A172 (cell line): ENCODE measurements at regions not wholly inside any gene's neighbourhood (a gene's known extent, or its start where the extent isn't known, plus 50 kb on each side); places are given as distances from the start of the nearest gene placed in this dataset.

Experiments used
- DNase-seq: peaks from one replicate; pipeline ENCODE4 v3.0.0-alpha.2; 2015; ENCODE audit warnings: low spot score

GRCh38 chr2:18465979-18466378 lies 94.5 kb downstream of the RDH14 start:
- no peak for DNase-seq

GRCh38 chr2:18464913-18465312 lies 95.5 kb downstream of the RDH14 start:
- no peak for DNase-seq

GRCh38 chr2:18456026-18456425 lies 104.4 kb downstream of the RDH14 start:
- DNase-seq = no peak

- DNase-seq = peak; percentile 43
These were observed 105.1 kb downstream of the RDH14 start for GRCh38 chr2:18455236-18455862.

GRCh38 chr2:18454692-18455235 lies 105.7 kb downstream of the RDH14 start:
- no peak for DNase-seq

- DNase-seq = no peak
These were observed 113.7 kb downstream of the RDH14 start for GRCh38 chr2:18446715-18447114.

- no peak for DNase-seq
These were observed 114.8 kb downstream of the RDH14 start for GRCh38 chr2:18445433-18446320.

- DNase-seq = no peak
These were observed 115.6 kb downstream of the RDH14 start for GRCh38 chr2:18444806-18445205.

- no peak for DNase-seq
These were observed 118.9 kb downstream of the RDH14 start for GRCh38 chr2:18441583-18441982.

GRCh38 chr2:18440777-18441176 lies 119.7 kb downstream of the RDH14 start:
- no peak for DNase-seq

GRCh38 chr2:18440141-18440661 lies 120.3 kb downstream of the RDH14 start:
- peak; percentile 39 for DNase-seq

- DNase-seq = no peak
These were observed 120.7 kb downstream of the RDH14 start for GRCh38 chr2:18439716-18440115.

GRCh38 chr2:18437909-18438308 lies 122.5 kb downstream of the RDH14 start:
- no peak for DNase-seq

GRCh38 chr2:18436503-18437005 lies 123.9 kb downstream of the RDH14 start:
- DNase-seq = no peak

- peak; percentile 70 for DNase-seq
These were observed 124.9 kb downstream of the RDH14 start for GRCh38 chr2:18435426-18436037.

GRCh38 chr2:18433872-18434271 lies 126.6 kb downstream of the RDH14 start:
- no peak for DNase-seq

- no peak for DNase-seq
These were observed 127.5 kb downstream of the RDH14 start for GRCh38 chr2:18432999-18433398.

- DNase-seq = no peak
These were observed 129.3 kb downstream of the RDH14 start for GRCh38 chr2:18430996-18431748.

- no peak for DNase-seq
These were observed 131.9 kb downstream of the RDH14 start for GRCh38 chr2:18428516-18428915.

GRCh38 chr2:18427762-18428161 lies 132.7 kb downstream of the RDH14 start:
- no peak for DNase-seq

- DNase-seq = no peak
These were observed 134.3 kb downstream of the RDH14 start for GRCh38 chr2:18426174-18426573.
